ENCODE measurements at regions not wholly inside any gene's neighbourhood (a gene's known extent, or its start where the extent isn't known, plus 50 kb on each side); places are given as distances from the start of the nearest gene placed in this dataset.
"Not testable (repeated sequence)": the region's sequence is repeated elsewhere in the genome, so short reads cannot be mapped to it uniquely, and the experiment has no call there.

DNA sequence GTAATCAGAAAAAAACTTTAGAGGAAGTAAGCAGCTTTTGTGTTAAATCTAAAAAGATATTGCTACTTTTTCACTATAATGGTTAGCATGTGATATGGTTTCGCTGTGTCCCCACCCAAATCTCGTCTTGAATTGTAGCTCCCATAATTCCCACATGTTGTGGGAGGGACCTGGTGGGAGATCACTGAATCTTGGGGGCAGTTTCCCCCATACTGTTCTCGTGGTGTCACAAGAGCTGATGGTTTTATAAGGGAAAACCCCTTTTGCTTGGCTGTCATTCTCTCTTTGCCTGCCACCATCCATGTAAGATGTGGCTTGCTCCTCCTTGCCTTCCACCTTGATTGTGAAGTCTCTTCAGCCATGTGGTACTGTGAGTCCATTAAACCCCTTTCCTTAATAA is 117.1 kb downstream of the KCNJ2 start:
- no peak for DNase-seq

DNA sequence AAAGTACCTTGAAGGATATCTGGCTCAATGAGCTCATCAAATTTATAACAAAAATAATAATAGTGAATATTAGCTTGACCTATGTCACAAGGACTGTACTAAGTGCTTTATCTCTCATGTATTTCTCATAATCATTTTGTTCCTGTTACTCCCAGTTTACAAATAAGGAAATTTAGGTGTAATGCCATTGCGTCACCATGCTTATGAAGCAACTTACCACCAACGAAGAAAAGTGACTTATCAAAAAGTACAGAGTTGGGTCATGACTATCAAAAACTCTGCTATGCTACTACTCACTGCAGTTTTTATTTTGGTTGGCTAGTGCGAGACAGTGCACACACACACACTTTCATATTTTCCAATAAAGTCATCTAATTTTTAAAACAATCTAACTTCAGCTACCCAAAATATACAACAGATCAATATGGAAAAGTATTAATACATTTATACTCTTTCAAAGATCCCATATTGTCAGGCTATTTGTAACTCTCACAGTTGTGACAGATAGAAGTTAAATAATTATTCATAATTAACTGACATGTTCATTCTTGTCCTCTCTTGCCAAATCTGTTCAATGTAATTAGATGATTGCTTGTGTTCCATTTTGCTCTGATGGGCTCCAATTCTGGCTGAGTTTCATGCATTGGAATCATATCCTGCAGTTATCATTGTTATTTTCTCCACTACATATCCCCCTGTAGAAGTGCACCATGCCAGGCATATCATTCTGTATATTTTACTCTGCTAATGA is 119.4 kb downstream of the KCNJ2 start:
- no peak for DNase-seq

DNA sequence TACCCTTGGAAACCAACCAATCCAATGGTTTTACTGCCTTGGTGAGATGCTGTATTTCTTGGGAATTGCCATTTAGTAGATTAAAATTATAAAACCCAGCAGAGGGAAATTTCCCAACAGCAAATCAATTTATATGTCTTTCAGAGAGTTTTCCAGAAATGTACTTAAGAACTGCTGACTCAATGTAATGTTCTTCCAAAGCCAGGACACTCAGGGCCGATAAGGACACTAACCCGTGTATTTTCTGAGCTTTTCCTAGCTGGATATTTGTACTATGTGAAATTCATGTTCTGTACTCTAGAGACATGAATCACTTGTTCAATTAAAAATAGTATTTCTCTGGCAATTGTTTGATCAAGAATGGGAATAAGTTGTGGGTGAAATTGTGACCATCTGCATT is 121.4 kb downstream of the KCNJ2 start:
- DNase-seq, result no peak

DNA sequence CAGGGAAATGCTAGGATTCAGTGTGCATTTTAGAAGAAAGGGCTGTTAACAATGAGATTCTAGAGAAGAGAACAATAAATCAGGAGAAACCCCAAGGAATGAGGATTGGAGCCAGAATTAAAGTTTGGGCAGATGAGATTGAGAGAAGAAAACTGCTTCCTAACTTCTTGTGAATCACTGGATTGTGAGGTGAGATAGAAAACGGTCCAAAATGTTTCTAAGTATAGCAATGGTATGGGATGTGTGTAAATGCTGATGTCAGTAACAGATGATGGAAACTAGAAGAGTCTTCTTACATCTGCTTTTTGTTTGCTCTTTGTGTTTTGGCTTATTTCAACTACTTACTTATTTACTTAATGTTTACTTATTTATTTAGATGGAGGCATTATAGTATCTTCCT is 123.0 kb downstream of the KCNJ2 start:
- DNase-seq, result peak; percentile 4

DNA sequence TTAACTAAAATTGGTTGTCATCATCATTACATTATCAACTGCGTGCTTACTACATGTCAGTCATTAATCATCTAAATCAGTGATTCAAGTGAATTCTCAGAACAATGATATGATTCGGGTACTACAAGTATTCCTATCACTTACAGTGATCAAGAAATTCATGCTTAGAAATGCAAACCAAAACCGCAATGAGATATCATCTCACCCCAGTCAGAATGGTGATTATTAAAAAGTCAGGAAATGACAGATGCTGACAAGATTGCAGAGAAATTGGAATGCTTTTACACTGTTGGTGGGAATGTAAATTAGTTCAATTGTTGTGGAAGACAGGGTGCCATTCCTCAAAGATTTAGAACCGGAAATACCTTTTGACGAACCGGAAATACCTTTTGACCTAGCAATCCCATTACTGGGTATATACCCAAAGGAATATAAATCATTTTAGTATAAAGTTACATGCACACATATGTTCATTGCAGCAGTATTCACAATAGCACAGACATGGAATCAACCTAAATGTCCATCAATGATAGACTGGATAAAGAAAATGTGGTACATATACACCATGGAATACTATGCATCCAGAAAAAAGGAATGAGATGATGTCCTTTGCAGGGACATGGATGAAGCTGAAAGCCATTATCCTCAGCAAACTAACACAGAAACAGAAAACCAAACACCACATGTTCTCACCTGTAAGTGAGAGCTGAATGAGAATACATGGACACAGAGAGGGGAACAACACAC is 124.4 kb downstream of the KCNJ2 start:
- not testable (repeated sequence) for DNase-seq

DNA sequence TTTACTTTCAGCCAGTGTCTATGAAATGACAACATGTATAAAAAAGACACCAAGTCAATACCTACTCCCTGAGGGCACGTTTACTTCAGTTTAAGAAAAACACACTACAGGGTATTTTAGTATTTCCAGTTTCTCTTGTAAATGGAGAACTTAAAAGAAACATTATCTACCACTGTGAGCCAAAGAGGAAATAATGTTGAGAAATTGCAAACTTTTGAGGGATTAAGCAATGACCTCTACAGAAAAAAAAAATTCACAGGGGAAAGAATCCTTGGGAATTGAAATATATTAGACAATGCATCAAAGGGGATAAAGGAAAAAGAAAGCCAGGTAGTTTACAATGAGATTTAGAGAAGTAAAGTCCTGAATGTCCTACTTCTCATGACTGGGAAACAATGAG is 126.0 kb downstream of the KCNJ2 start:
- no peak for DNase-seq

DNA sequence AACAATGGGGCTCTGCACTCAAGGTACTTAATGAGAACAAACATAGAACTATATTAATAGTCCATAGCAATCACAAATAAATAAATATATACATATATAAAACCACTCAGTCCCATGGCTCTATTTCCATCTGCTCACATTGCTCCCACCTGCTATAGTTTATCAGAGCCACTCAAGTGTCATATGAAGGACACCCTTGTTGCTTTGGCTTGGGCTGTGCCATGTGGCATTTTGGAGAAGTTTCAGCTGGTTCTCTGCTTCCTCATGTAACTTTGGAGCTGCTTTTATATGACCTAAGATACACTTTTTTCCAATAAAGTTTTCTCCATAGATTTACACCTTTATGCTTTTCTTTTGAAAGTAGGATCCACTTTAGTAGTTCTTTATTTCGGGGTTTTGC is 126.4 kb downstream of the KCNJ2 start:
- no peak for DNase-seq

DNA sequence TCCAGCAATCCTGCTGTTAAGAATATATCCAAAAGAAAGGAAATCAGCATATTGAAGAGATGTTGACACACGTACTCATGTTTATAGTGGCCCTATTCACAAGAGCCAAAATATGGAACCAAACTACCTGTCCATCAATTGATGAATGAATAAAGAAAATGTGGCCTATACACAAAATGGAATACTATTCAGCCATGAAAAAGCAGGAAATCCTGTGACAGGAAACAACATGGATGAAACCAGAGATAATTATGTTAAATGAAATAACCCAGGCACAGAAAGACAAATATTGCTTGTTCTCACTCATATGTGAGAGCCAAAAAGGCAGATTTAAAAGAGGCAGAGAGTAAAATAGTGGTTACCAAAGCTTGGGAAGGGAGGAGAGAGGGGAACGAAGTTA is 127.1 kb downstream of the KCNJ2 start:
- DNase-seq, result no peak

DNA sequence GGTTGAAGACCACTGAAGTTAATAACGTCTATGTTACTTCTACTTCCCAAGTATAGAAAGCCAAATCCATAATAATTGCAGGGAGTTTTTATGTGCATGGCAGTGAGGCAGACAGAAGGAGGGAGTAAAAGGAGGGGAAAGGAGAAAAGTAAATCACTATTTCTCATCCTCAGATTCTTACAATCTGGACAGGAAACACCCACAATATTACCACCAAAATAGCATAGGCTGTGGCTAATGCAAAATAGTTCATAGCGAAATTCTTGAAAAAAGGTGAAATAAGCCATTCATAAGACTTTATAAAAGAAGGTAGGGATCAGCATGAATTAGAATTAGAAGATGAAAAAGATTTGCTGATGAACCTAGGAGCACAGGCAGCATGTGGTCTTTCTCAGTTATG is 128.1 kb downstream of the KCNJ2 start:
- DNase-seq, result no peak

DNA sequence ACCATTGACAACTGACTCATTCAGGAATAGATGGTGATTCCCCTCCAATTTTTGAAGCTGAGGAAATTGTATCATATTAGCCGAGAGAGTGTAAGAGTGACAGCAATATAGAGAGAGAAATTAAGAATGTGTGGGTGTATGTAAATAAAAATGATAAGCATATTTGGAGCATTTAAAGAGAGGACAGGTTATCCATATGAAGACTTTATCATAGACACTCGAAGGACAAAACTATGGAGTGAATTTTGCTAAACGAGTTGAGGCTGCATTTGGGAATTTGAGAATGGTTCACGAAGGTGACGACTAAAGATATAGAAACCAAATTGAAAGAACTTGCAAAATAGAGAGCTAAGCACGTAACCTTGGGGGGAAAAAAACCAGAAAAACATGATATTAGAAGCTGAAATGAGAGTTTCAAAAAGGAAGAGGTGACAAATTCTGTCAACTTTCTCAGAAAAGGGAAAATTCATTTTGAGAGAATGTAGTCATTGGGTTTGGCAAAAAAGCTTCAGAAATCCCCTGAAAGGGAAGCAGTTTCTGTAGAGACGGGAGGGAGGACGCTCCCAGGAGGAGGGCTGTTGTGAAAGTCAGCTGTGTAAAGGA is 129.7 kb downstream of the KCNJ2 start:
- DNase-seq, result no peak

DNA sequence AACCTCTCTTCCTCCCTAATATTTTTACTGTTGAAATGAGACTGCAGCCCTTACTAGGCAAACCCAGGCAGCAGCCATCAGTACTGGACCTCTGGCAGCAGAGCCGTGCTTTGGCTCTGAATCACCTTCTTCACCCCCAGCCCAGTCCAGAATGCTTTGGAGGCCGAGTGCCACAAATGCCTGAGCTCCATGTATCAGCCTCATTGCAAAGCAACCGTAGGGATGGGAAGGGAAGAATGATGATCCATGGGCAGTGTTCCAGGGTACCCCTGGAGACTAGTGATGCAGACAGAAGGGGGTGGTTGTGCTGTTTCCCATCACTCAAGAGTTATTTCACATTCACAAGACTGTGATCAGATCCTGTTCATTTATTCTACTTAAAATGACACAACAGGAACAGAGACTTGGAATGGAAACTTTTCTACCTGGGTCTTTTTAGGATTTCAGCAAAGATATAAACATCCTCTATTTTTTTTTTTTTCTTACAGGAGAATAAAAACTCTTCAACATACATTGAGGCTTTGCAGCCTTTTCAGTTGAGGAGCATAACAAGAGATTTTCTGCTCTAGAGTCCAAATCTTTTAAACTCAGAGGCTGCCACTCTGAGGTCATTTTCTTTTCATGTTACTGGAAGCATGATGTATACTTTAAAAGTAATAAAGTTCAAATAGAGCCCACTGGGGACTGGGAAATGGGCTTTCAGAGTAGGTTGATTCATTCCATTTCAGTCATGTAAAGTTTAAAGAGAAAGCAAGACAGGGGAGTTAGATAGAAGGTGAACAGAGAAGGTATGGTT is 138.3 kb downstream of the KCNJ2 start:
- no peak for DNase-seq

DNA sequence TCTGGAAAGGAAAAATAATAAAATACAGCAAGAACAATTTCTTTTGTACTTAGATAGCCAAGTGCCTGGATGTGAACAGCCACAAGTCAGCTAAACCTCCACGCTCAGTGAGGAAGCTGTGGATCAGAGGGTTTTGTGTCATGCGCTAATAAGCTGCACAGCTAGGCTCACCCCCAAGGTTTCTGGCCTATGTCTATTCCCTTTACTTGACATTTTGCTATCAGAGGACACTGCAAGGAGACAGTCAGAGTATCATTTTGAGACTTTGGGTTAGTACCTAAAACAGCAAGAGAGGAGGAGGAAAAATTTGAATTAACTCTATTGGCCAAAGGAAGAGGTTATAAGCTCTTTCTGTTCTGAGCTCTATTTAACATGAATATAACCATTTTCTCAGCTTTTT is 139.3 kb downstream of the KCNJ2 start:
- no peak for DNase-seq

DNA sequence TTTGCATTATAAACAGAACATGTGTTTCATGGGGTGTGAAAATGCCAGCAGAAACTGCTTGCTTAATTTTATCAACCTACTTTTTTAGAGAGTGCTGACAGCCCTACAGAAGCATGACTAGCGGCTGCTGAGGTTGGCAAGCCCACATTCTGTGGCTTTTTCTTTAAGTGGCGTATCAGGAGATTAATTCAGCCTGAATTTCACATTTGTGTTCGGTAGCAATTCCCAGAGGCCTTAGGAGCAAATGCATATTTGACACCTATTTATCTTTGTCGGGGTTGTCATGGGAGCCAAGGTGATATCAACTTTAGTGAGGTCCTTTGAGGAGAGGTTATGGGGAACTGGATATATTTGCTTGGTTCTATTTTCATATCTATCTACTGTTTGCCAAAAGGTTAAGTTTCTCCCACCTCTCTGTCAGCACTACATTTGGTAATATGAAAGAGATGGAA is 140.9 kb downstream of the KCNJ2 start:
- DNase-seq, result no peak

DNA sequence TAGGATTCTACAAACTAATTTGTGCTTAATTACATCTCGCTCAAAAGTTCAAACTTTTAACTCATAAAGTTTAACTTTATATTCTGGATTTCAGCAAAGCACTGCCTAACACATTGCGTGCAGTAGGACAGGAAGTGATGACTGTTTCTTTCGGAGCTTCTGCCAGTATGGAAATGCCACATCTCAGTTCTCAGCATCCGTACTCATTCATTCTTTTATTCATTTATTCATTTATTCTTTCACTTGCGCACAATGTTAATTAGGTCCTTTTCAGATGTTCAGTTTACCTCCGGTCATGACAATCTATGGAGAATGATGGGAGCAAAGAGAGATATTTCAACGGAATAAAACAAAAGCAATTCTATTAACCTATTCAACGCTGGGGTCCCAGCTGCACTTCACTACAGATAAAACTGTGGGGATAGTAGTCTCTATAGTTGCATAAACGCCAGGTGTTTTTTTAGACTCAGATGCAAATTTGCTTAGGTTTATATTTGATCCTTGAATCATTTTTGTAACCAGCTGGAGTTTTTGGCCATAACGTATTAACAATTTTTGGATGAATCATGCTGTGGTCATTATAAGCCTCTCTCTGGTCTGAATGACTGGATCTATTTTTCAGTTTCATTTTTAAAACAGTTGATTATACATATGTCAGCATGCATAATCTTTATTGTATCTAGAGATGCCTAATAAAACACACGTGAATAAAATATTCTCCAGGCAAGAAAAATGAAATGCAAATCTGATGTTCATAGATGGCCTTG is 143.9 kb downstream of the KCNJ2 start:
- DNase-seq, result no peak

DNA sequence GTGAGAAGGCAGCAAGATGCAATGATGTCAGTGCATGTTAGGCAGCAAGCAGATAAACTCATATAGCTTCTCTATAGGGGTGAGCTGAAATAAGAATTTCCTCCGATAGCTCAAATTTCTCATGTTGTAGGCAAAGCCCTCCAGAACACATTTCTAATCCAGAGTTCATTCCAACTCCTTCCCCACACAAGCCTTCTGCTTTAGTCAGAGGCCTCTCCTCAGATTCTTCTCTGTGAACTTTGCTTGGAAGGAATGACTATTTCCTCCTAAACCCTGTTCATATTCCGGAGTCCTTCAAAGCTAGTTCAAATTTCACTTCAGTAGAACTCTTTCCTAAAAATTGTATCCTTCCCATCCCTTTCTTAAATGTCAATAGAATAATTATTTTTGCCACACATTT is 144.8 kb downstream of the KCNJ2 start:
- no peak for DNase-seq

DNA sequence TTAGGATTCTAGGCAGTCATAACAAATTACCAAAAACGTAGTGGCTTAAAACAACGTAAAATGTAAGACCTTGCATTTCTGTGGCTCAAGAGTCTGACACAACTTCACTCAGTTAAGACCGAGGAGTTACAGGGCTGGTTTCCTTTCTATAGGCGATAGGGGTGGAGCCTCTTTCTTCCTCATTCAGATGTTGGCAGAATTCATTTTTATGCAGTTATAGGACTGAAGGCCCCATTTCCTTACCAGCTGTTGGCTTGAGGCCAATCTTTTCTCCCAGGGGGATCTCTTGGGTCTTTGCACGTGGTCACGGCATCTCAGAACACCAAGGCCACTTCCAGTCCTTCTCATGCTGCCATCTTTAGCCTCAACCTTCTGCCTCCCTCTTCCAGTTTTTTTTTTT is 145.2 kb downstream of the KCNJ2 start:
- no peak for DNase-seq

DNA sequence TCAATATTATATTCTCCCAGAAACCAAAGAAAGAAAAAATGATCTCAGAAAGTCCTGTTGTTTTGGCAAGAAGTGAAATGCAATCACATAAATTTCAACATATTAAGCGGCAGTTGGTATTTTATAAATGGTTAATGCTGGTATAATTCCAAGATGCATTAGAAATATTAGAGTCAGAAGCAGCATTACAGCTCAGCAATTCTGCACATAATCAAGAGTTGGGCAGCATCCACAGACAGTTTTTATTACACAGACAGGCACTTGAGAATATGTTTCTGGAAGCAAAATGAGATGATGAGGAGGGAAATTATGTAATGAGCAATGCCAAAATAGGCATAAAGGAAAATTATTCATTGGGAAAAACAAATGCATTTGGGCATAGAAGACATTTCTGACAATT is 148.1 kb downstream of the KCNJ2 start:
- no peak for DNase-seq

DNA sequence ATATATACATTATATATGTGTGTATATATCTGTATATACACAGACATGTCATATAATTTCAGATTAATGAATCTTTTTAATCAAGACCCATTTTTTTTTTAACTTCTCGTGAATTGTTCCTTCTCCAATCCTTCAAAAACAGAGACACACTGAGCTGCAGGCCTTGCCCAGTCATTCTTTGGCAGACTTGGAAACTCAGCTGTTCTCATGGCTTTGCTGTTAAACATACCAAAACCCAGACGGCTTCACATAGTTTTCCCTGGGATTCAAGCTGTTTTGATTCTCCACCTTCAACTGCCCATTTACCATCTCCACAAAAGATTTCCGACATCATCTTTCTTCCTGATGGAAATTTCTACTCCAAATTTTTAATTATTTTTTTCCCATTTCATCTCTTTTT is 148.7 kb downstream of the KCNJ2 start:
- no peak for DNase-seq

DNA sequence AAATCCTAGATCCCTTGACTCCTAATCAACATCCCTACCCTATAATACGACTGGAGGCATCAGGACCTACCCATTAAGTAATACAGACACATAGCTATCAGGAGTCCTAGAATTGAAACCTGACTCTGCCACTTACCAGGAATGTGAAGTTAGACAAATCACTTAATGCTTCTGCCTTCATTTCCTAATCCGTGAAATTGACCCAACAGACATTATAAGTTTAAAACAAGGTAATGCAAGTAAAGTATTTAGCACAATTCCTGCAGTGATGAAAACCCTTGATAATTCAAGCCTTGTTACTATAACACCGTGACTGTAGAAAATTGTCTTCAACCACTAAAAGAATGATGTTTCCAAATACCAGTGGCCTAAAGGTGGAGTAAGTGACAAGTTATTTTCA is 150.2 kb downstream of the KCNJ2 start:
- no peak for DNase-seq

DNA sequence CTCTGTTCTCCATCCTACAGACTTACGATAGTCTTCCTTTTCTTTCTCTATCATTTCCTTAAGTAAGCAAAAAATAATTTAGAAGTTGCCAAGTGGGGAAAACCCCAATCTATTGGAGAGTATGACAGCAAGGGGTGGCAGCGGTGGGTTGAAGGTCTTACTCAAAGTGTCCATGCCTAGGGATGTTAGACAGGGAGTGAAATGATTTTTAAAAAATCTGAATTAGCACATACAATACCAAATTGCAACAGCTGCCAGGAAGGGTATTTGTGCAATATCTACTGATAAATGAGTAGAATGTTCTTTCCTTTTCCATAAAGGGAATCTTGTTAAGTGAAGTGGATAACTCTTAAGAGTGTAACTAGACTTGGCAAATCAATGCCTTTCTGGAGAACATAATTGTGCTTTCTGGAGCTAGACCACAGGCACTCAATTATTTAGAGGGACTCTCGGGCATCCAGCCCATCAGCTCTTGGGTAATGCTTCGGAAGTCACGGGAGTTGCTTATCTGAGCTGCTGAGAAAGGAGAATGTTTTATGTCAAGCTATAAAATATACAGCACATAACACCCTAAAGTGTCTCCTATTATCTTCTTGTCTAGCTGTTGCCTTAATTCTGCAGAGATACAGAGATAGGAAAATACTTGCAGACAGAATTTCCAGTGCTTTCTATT is 151.5 kb downstream of the KCNJ2 start:
- no peak for DNase-seq

DNA sequence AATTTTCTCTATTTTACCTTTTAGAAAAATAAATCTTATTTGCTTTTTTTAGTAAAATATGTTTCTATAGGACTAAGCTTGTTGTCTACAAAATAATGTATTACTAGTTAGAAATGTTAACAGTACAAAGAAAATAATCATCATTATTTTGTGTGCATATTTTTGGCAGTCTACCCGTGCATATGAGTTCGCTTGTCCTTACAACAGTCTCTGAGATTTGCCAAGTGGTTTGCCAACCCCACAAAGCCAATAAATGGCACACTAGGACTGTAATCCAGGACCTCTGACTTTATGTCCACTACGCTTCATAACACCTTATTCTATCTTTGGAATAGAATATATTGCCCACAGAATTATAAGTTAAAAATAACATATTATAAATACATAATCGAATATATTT is 152.0 kb downstream of the KCNJ2 start:
- no peak for DNase-seq
